NB4 (cell line): ENCODE measurements at regions not wholly inside any gene's neighbourhood (a gene's known extent, or its start where the extent isn't known, plus 50 kb on each side); places are given as distances from the start of the nearest gene placed in this dataset.

Source experiments
- POLR2A ChIP-seq: IDR thresholded peaks from 2 replicates; pipeline ENCODE4 v1.6.1; 2011; ENCODE audit warnings: mild to moderate bottlenecking; ENCODE audit not compliant: insufficient read length; ENCODE audit errors: extremely low read depth
- TF ChIP-seq, protein P1 (sequence below): IDR thresholded peaks from one replicate; pipeline ENCODE4 v1.5.1; 2012; ENCODE audit warnings: low read depth, low read length
- TF ChIP-seq, protein P2 (sequence below): IDR thresholded peaks from 2 replicates; pipeline ENCODE4 v1.6.1; 2011; ENCODE audit warnings: low read depth, low read length

DNA sequence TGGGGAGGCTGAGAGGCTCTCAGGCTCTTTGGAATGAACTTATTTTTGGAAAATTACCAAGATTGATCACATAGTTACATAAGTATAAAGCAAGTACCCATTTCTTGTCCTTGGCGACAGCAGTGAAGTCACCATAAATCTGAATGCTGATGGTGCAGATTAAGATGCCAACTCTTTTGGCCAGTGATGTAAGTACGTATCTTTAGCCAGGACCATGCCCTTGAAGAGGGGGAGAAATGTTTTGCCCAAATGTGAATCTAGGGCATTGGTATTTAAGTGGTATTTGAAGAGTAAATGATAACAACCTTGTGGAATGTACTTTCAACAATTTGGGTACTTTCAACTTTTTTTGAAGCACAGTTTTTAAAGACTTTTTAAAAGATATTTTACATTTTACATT lies 68.2 kb upstream of the RAD23B start:
- TF ChIP-seq, protein P1, sequence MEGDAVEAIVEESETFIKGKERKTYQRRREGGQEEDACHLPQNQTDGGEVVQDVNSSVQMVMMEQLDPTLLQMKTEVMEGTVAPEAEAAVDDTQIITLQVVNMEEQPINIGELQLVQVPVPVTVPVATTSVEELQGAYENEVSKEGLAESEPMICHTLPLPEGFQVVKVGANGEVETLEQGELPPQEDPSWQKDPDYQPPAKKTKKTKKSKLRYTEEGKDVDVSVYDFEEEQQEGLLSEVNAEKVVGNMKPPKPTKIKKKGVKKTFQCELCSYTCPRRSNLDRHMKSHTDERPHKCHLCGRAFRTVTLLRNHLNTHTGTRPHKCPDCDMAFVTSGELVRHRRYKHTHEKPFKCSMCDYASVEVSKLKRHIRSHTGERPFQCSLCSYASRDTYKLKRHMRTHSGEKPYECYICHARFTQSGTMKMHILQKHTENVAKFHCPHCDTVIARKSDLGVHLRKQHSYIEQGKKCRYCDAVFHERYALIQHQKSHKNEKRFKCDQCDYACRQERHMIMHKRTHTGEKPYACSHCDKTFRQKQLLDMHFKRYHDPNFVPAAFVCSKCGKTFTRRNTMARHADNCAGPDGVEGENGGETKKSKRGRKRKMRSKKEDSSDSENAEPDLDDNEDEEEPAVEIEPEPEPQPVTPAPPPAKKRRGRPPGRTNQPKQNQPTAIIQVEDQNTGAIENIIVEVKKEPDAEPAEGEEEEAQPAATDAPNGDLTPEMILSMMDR = no peak
- TF ChIP-seq POLR2A = no peak
- TF ChIP-seq, protein P2, sequence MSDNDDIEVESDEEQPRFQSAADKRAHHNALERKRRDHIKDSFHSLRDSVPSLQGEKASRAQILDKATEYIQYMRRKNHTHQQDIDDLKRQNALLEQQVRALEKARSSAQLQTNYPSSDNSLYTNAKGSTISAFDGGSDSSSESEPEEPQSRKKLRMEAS = no peak
